Neural cell (in vitro differentiated cells): ENCODE measurements at regions not wholly inside any gene's neighbourhood (a gene's known extent, or its start where the extent isn't known, plus 50 kb on each side); places are given as distances from the start of the nearest gene placed in this dataset.

Source experiments
- H2AFZ ChIP-seq: fragments of 200-600, 300-800 bp; sonication (generic), shearing (Covaris generic); 2 replicates; pipeline ENCODE4 v1.6.0; 2014; ENCODE audit warnings: low read depth, mild to moderate bottlenecking, antibody characterized with exemption, low read length, moderate library complexity
- H3F3A ChIP-seq: fragments of 200-600 bp; shearing (Covaris generic); 2 replicates; pipeline ENCODE4 v1.6.1; 2016; ENCODE audit warnings: mild to moderate bottlenecking, moderate library complexity, mixed read lengths, antibody characterized with exemption, low read length; ENCODE audit not compliant: insufficient read depth, poor library complexity, severe bottlenecking
- H3K27ac ChIP-seq: fragments of 200-600, 300-800 bp; sonication (generic), shearing (Covaris generic); 2 replicates; pipeline ENCODE4 v1.5.1; 2014; ENCODE audit warnings: mild to moderate bottlenecking, low read length, moderate library complexity
- H3K27me3 ChIP-seq: fragments of 300-800, 200-600 bp; sonication (generic), shearing (Covaris generic); 2 replicates; pipeline ENCODE4 v1.6.0; 2014; ENCODE audit warnings: mild to moderate bottlenecking, low read depth, low read length, moderate library complexity; ENCODE audit not compliant: insufficient read depth
- H3K36me3 ChIP-seq: fragments of 300-800, 200-600 bp; sonication (generic), shearing (Covaris generic); 2 replicates; pipeline ENCODE4 v1.5.1; 2014; ENCODE audit warnings: mild to moderate bottlenecking, antibody characterized with exemption, low read length, moderate library complexity; ENCODE audit not compliant: insufficient read depth
- H3K4me2 ChIP-seq: fragments of 300-800, 200-600 bp; sonication (generic), shearing (Covaris generic); 2 replicates; pipeline ENCODE4 v1.6.0; 2014; ENCODE audit warnings: mild to moderate bottlenecking, low read length
- H3K4me3 ChIP-seq: fragments of 300-800, 200-600 bp; sonication (generic), shearing (Covaris generic); 2 replicates; pipeline ENCODE4 v1.5.1; 2014; ENCODE audit warnings: mild to moderate bottlenecking, low read length, moderate library complexity
- H3K79me2 ChIP-seq: fragments of 200-600 bp; shearing (Covaris generic); replicated peaks from 2 replicates; pipeline ENCODE4 v1.6.0; 2014; ENCODE audit warnings: mild to moderate bottlenecking, low read length, moderate library complexity; ENCODE audit not compliant: insufficient read depth
- H3K9ac ChIP-seq: fragments of 300-800, 200-600 bp; sonication (generic), shearing (Covaris generic); 2 replicates; pipeline ENCODE4 v1.6.1; 2016; ENCODE audit warnings: mild to moderate bottlenecking, low read length, mixed read lengths
- H3K9me2 ChIP-seq: fragments of 200-600 bp; shearing (Covaris generic); 2 replicates; pipeline ENCODE4 v1.6.1; 2016; ENCODE audit warnings: mild to moderate bottlenecking, low read length, mixed read lengths; ENCODE audit not compliant: insufficient read depth
- H3K9me3 ChIP-seq: fragments of 200-600, 300-800 bp; sonication (generic), shearing (Covaris generic); 2 replicates; pipeline ENCODE4 v1.6.1; 2016; ENCODE audit warnings: mild to moderate bottlenecking, mixed run types, low read length, moderate library complexity, mixed read lengths
- H4K20me1 ChIP-seq: fragments of 200-600 bp; shearing (Covaris generic); 2 replicates; pipeline ENCODE4 v1.6.1; 2016; ENCODE audit warnings: mild to moderate bottlenecking, mixed run types; ENCODE audit not compliant: insufficient read depth
- EP300 ChIP-seq: fragments of 450-650 bp; conservative IDR thresholded peaks from 2 replicates; pipeline ENCODE4 v1.6.1; 2014; ENCODE audit warnings: antibody characterized with exemption, mild to moderate bottlenecking, moderate library complexity; ENCODE audit not compliant: poor library complexity, severe bottlenecking
- EZH2 ChIP-seq: fragments of 200-600, 300-800 bp; shearing (Covaris generic), sonication (generic); IDR thresholded peaks from 2 replicates; pipeline ENCODE4 v1.6.1; 2014; ENCODE audit warnings: antibody characterized with exemption, low read length, borderline replicate concordance, mild to moderate bottlenecking; ENCODE audit not compliant: insufficient read depth, poor library complexity, severe bottlenecking
- MXI1 ChIP-seq: fragments of 450-650 bp; conservative IDR thresholded peaks from 2 replicates; pipeline ENCODE4 v1.6.1; 2014; ENCODE audit warnings: antibody characterized with exemption, mild to moderate bottlenecking; ENCODE audit not compliant: poor library complexity, severe bottlenecking
- POLR2AphosphoS5 ChIP-seq: IDR thresholded peaks from 2 replicates; pipeline ENCODE4 v1.6.1; 2012
- RAD21 ChIP-seq: fragments of 450-650 bp; conservative IDR thresholded peaks from 2 replicates; pipeline ENCODE4 v1.6.1; 2014; ENCODE audit warnings: antibody characterized with exemption, mild to moderate bottlenecking, moderate library complexity
- SMC3 ChIP-seq: fragments of 450-650 bp; conservative IDR thresholded peaks from 2 replicates; pipeline ENCODE4 v1.6.1; 2014; ENCODE audit warnings: antibody characterized with exemption, mild to moderate bottlenecking, moderate library complexity; ENCODE audit not compliant: poor library complexity
- TAF1 ChIP-seq: IDR thresholded peaks from 2 replicates; pipeline ENCODE4 v1.6.1; 2012; ENCODE audit warnings: low read depth
- TF ChIP-seq, protein P1 (sequence below): fragments of 450-650 bp; IDR thresholded peaks from 2 replicates; pipeline ENCODE4 v1.5.1; 2014; ENCODE audit warnings: antibody characterized with exemption, mild to moderate bottlenecking, moderate library complexity; ENCODE audit not compliant: poor library complexity, severe bottlenecking
- TF ChIP-seq, protein P2 (sequence below): IDR thresholded peaks from 2 replicates; pipeline ENCODE4 v1.6.1; 2012; ENCODE audit warnings: borderline replicate concordance

DNA sequence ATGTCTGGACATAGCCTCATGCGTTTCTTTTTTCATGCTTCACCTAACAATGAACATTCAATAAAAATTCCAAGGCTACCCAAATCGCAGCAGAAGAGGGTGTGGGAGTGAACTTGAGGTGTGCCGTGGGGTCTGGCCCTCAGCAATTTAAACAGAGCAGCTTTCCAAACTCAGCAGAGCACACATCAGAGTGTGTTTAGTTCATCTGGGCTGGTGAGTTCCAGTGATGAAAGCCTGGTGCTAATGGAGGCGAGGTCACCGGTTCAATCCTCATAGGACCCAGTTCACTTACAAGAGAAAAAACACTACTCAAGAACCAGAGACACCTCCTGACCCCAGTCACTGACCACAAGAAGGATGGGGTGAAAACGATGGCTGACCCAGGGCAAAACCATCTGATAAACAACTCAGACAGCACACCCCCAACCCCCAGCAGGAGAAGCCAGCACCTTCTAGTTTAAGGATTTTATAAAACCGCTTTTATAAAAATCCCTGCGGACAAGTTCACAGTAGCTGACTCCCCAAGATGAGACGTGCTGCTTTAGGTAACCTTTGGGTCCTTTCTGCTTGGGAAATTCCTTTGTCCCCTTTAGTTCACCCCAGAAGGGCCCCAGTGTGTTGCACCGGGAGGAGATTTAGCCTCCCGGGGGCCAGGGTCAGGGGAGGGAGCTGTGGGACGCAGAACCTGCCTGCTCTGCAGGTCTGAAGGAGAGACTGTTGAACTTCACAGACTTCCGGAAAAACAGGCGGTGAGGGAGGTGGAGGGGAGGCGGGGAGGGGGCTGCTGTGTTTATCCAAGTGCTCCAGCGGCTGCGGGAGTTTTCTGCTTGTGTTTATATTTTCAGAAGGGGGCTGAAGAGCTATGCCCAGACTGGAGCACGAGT is 152.7 kb upstream of the SOX11 start:
- no peaks in the 10 kb centered on the region for H3F3A ChIP-seq
- no peak overlapping the region for H3K4me2 ChIP-seq
- no peaks in the 10 kb centered on the region for H3K9me3 ChIP-seq
- no peak for TF ChIP-seq RAD21
- TF ChIP-seq, protein P1, sequence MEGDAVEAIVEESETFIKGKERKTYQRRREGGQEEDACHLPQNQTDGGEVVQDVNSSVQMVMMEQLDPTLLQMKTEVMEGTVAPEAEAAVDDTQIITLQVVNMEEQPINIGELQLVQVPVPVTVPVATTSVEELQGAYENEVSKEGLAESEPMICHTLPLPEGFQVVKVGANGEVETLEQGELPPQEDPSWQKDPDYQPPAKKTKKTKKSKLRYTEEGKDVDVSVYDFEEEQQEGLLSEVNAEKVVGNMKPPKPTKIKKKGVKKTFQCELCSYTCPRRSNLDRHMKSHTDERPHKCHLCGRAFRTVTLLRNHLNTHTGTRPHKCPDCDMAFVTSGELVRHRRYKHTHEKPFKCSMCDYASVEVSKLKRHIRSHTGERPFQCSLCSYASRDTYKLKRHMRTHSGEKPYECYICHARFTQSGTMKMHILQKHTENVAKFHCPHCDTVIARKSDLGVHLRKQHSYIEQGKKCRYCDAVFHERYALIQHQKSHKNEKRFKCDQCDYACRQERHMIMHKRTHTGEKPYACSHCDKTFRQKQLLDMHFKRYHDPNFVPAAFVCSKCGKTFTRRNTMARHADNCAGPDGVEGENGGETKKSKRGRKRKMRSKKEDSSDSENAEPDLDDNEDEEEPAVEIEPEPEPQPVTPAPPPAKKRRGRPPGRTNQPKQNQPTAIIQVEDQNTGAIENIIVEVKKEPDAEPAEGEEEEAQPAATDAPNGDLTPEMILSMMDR = no peak
- no peak for TF ChIP-seq POLR2AphosphoS5
- TF ChIP-seq MXI1 = no peak
- no peak for TF ChIP-seq EP300
- TF ChIP-seq, protein P2, sequence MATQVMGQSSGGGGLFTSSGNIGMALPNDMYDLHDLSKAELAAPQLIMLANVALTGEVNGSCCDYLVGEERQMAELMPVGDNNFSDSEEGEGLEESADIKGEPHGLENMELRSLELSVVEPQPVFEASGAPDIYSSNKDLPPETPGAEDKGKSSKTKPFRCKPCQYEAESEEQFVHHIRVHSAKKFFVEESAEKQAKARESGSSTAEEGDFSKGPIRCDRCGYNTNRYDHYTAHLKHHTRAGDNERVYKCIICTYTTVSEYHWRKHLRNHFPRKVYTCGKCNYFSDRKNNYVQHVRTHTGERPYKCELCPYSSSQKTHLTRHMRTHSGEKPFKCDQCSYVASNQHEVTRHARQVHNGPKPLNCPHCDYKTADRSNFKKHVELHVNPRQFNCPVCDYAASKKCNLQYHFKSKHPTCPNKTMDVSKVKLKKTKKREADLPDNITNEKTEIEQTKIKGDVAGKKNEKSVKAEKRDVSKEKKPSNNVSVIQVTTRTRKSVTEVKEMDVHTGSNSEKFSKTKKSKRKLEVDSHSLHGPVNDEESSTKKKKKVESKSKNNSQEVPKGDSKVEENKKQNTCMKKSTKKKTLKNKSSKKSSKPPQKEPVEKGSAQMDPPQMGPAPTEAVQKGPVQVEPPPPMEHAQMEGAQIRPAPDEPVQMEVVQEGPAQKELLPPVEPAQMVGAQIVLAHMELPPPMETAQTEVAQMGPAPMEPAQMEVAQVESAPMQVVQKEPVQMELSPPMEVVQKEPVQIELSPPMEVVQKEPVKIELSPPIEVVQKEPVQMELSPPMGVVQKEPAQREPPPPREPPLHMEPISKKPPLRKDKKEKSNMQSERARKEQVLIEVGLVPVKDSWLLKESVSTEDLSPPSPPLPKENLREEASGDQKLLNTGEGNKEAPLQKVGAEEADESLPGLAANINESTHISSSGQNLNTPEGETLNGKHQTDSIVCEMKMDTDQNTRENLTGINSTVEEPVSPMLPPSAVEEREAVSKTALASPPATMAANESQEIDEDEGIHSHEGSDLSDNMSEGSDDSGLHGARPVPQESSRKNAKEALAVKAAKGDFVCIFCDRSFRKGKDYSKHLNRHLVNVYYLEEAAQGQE = no peak
- no peak overlapping the region for H2AFZ ChIP-seq
- no peaks in the 10 kb centered on the region for H4K20me1 ChIP-seq
- H3K36me3 ChIP-seq = no peaks in the 10 kb centered on the region
- H3K27me3 ChIP-seq = no peaks in the 10 kb centered on the region
- no peaks in the 10 kb centered on the region for H3K79me2 ChIP-seq
- no peak overlapping the region for H3K9ac ChIP-seq
- no peak overlapping the region for H3K27ac ChIP-seq
- H3K4me3 ChIP-seq = no peak overlapping the region
- H3K9me2 ChIP-seq = no peaks in the 10 kb centered on the region

DNA sequence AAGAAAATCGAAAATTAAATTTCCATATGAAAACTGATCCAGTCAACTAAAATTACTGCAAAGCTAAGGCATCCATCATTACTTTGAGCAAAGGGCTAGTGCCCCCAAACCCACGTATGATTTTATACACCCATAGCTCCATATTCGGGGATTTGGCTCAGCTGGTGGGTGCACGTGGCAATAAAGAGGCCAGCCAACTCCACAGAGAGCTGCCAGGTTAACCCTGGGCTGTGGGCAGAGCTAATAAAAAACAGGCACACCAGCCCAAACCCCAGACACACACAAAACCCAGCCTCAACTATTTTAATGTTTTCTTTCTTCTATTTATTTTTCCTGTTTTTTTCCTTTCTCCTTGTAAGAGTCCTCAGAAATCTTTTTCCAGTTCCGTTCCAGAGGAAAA is 151.3 kb upstream of the SOX11 start:
- no peak overlapping the region for H3K9ac ChIP-seq
- H3F3A ChIP-seq = no peaks in the 10 kb centered on the region
- TF ChIP-seq EP300 (no peak), TAF1 (no peak), EZH2 (no peak), SMC3 (no peak), MXI1 (no peak), RAD21 (no peak), POLR2AphosphoS5 (no peak)
- TF ChIP-seq, protein P2 = no peak
- TF ChIP-seq, protein P1 = no peak
- no peak overlapping the region for H3K4me3 ChIP-seq
- no peak overlapping the region for H2AFZ ChIP-seq
- H3K27ac ChIP-seq = no peak overlapping the region
- no peaks in the 10 kb centered on the region for H4K20me1 ChIP-seq
- no peak overlapping the region for H3K4me2 ChIP-seq
- no peaks in the 10 kb centered on the region for H3K9me2 ChIP-seq
- H3K36me3 ChIP-seq = no peaks in the 10 kb centered on the region
- no peaks in the 10 kb centered on the region for H3K9me3 ChIP-seq
- no peaks in the 10 kb centered on the region for H3K27me3 ChIP-seq
- H3K79me2 ChIP-seq = no peaks in the 10 kb centered on the region
